ENCODE measurements at regions not wholly inside any gene's neighbourhood (a gene's known extent, or its start where the extent isn't known, plus 50 kb on each side); places are given as distances from the start of the nearest gene placed in this dataset.

DNA sequence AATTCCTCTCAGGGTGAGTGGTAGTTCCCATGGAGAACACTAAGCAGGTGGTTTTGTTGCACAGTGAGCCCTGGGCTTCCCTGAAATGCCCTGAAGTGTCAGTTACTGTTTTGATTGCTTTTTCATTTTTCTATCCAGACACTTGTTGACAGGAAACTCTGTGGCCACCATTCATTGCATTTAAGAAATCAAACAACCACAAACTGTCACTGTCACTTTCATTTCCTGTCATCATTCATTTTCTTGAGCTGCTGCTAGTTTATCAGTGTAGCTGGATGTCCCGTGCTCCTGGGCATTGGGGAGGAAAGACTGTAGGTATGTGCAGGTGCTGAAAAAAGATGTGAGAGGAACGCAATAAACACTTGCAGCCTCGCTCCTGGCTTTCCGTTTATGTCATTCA is 891.6 kb upstream of the ZEB2 start:
- DNase-seq (ENCODE audit: low read depth, low spot score) (no peak), ATAC-seq (no peak)
- TF ChIP-seq, protein P1, sequence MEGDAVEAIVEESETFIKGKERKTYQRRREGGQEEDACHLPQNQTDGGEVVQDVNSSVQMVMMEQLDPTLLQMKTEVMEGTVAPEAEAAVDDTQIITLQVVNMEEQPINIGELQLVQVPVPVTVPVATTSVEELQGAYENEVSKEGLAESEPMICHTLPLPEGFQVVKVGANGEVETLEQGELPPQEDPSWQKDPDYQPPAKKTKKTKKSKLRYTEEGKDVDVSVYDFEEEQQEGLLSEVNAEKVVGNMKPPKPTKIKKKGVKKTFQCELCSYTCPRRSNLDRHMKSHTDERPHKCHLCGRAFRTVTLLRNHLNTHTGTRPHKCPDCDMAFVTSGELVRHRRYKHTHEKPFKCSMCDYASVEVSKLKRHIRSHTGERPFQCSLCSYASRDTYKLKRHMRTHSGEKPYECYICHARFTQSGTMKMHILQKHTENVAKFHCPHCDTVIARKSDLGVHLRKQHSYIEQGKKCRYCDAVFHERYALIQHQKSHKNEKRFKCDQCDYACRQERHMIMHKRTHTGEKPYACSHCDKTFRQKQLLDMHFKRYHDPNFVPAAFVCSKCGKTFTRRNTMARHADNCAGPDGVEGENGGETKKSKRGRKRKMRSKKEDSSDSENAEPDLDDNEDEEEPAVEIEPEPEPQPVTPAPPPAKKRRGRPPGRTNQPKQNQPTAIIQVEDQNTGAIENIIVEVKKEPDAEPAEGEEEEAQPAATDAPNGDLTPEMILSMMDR (IDR thresholded peaks at IDR 0.05): no peak
- TF ChIP-seq TCF7L2 (IDR thresholded peaks at IDR 0.05; ENCODE audit: low read depth, low read length) (no peak), SIN3A (IDR thresholded peaks at IDR 0.05; ENCODE audit: borderline replicate concordance, insufficient read depth, low read depth, low read length) (no peak), POLR2AphosphoS5 (IDR thresholded peaks at IDR 0.05; ENCODE audit: low read depth, low read length) (no peak)
- TF ChIP-seq, protein P2, sequence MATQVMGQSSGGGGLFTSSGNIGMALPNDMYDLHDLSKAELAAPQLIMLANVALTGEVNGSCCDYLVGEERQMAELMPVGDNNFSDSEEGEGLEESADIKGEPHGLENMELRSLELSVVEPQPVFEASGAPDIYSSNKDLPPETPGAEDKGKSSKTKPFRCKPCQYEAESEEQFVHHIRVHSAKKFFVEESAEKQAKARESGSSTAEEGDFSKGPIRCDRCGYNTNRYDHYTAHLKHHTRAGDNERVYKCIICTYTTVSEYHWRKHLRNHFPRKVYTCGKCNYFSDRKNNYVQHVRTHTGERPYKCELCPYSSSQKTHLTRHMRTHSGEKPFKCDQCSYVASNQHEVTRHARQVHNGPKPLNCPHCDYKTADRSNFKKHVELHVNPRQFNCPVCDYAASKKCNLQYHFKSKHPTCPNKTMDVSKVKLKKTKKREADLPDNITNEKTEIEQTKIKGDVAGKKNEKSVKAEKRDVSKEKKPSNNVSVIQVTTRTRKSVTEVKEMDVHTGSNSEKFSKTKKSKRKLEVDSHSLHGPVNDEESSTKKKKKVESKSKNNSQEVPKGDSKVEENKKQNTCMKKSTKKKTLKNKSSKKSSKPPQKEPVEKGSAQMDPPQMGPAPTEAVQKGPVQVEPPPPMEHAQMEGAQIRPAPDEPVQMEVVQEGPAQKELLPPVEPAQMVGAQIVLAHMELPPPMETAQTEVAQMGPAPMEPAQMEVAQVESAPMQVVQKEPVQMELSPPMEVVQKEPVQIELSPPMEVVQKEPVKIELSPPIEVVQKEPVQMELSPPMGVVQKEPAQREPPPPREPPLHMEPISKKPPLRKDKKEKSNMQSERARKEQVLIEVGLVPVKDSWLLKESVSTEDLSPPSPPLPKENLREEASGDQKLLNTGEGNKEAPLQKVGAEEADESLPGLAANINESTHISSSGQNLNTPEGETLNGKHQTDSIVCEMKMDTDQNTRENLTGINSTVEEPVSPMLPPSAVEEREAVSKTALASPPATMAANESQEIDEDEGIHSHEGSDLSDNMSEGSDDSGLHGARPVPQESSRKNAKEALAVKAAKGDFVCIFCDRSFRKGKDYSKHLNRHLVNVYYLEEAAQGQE (IDR thresholded peaks at IDR 0.05; ENCODE audit: insufficient read depth in 1 of 2, low read depth in 2 of 2, low read length in 1 of 2): no peak
- ChIA-PET CTCF (no interaction called here), POLR2A (no interaction called here)
- Histone ChIP-seq H3K9me3 (ENCODE audit: control insufficient read depth, insufficient read depth, low read depth, low read length) (no peaks in the 10 kb centered on the region), H3K4me3 (ENCODE audit: low read depth in 2 of 2, low read length in 2 of 2) (no peak overlapping the region), H3K27me3 (ENCODE audit: control insufficient read depth, insufficient read depth, low read length) (no peaks in the 10 kb centered on the region), H3K27ac (ENCODE audit: low read length) (no peak overlapping the region), H3K36me3 (ENCODE audit: control insufficient read depth, insufficient read depth, low read length) (no peaks in the 10 kb centered on the region), H3K4me1 (ENCODE audit: control insufficient read depth, insufficient read depth, low read length) (no peaks in the 10 kb centered on the region)
- intact Hi-C loops (cut with micrococcal nuclease; ENCODE audit: unreplicated experiment) (no loop called here), in situ Hi-C loops (cut with HindIII; ENCODE audit: low pct_unique_long_range_greater_than_20kb, low sequenced_read_pairs) (no loop called here)
- BruUV-seq (replicated peaks): no TSS peak

DNA sequence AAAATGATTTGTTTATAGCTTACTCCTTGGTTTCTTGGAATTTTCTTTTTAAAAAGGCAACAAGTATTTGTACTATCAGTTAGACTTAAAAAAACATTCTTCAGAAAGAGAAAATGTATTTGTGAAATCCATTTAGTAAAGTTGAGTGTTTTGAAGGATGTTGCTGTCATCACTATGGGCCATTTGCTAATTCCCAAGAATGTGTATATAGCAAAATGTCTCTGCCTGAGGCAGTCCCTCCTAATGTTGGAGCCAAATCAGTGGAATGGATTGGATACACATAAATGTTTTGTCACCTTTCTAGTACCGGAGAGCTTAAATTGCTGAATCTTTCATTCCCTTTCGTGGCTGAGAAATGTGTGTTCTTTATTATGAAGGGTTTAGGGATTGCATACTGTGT is 890.2 kb upstream of the ZEB2 start:
- intact Hi-C loops (cut with micrococcal nuclease; ENCODE audit: unreplicated experiment) (no loop called here), in situ Hi-C loops (cut with HindIII; ENCODE audit: low pct_unique_long_range_greater_than_20kb, low sequenced_read_pairs) (no loop called here)
- Histone ChIP-seq H3K27me3 (ENCODE audit: control insufficient read depth, insufficient read depth, low read length) (no peaks in the 10 kb centered on the region), H3K4me1 (ENCODE audit: control insufficient read depth, insufficient read depth, low read length) (no peaks in the 10 kb centered on the region), H3K4me3 (ENCODE audit: low read depth in 2 of 2, low read length in 2 of 2) (no peak overlapping the region), H3K27ac (ENCODE audit: low read length) (no peak overlapping the region), H3K36me3 (ENCODE audit: control insufficient read depth, insufficient read depth, low read length) (no peaks in the 10 kb centered on the region), H3K9me3 (ENCODE audit: control insufficient read depth, insufficient read depth, low read depth, low read length) (no peaks in the 10 kb centered on the region)
- ChIA-PET POLR2A (no interaction called here), CTCF (no interaction called here)
- TF ChIP-seq, protein P1 (IDR thresholded peaks at IDR 0.05): no peak
- TF ChIP-seq POLR2AphosphoS5 (IDR thresholded peaks at IDR 0.05; ENCODE audit: low read depth, low read length): no peak
- no peak for TF ChIP-seq TCF7L2 (IDR thresholded peaks at IDR 0.05; ENCODE audit: low read depth, low read length)
- TF ChIP-seq, protein P2 (IDR thresholded peaks at IDR 0.05; ENCODE audit: insufficient read depth in 1 of 2, low read depth in 2 of 2, low read length in 1 of 2): no peak
- no peak for TF ChIP-seq SIN3A (IDR thresholded peaks at IDR 0.05; ENCODE audit: borderline replicate concordance, insufficient read depth, low read depth, low read length)
- BruUV-seq (replicated peaks): no TSS peak
- DNase-seq (ENCODE audit: low read depth, low spot score): no peak
- ATAC-seq: no peak
